ENCODE measurements at regions not wholly inside any gene's neighbourhood (a gene's known extent, or its start where the extent isn't known, plus 50 kb on each side); places are given as distances from the start of the nearest gene placed in this dataset.

DNA sequence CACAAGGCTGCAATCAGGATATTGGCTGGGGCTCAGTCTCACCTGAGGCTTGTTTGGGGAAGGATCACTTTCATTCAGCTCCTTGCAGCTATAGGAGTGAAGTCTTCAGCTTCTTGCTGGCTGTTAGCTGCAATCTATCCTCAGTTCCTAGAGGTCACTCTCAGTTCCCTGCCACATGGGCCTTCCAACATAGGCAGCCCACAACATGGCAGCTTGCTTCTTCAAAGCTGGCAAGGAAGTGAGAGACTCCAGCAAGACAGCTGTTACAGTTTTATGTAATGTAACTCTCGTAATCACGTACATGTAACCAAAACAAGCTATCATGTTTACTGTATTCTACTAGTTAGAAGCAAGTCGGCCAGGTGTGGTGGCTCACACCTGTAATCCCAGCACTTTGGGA is 226.9 kb downstream of the CDC5L start:
- TF ChIP-seq, protein P1, sequence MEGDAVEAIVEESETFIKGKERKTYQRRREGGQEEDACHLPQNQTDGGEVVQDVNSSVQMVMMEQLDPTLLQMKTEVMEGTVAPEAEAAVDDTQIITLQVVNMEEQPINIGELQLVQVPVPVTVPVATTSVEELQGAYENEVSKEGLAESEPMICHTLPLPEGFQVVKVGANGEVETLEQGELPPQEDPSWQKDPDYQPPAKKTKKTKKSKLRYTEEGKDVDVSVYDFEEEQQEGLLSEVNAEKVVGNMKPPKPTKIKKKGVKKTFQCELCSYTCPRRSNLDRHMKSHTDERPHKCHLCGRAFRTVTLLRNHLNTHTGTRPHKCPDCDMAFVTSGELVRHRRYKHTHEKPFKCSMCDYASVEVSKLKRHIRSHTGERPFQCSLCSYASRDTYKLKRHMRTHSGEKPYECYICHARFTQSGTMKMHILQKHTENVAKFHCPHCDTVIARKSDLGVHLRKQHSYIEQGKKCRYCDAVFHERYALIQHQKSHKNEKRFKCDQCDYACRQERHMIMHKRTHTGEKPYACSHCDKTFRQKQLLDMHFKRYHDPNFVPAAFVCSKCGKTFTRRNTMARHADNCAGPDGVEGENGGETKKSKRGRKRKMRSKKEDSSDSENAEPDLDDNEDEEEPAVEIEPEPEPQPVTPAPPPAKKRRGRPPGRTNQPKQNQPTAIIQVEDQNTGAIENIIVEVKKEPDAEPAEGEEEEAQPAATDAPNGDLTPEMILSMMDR (IDR thresholded peaks at IDR 0.05): no peak
- TF ChIP-seq POLR2AphosphoS5 (IDR thresholded peaks at IDR 0.05; ENCODE audit: insufficient read depth in 1 of 2, low read depth in 1 of 2) (no peak), POLR2A (IDR thresholded peaks at IDR 0.05) (no peak)

All from vagina (tissue), 2 donors.